Kidney epithelial cell (primary cell): ENCODE measurements at regions not wholly inside any gene's neighbourhood (a gene's known extent, or its start where the extent isn't known, plus 50 kb on each side); places are given as distances from the start of the nearest gene placed in this dataset.
"Not testable (repeated sequence)": the region's sequence is repeated elsewhere in the genome, so short reads cannot be mapped to it uniquely, and the experiment has no call there.

Experiments
- DNase-seq: peaks from one replicate; pipeline ENCODE4 v3.0.0-alpha.2; 2010; ENCODE audit warnings: low read depth
- H3K27me3 ChIP-seq: 2 replicates; pipeline ENCODE4 v1.6.0; 2011; ENCODE audit warnings: low read length; ENCODE audit not compliant: control insufficient read depth, insufficient read depth
- H3K36me3 ChIP-seq: 2 replicates; pipeline ENCODE4 v1.5.1; 2011; ENCODE audit warnings: low read length; ENCODE audit not compliant: control insufficient read depth, insufficient read depth
- H3K4me3 ChIP-seq: 2 replicates; pipeline ENCODE4 v1.5.1; 2011; ENCODE audit warnings: low read depth, mild to moderate bottlenecking, control low read depth, low read length
- TF ChIP-seq, protein P1 (sequence below): IDR thresholded peaks from 2 replicates; pipeline ENCODE4 v1.5.1; 2011; ENCODE audit warnings: mild to moderate bottlenecking, moderate library complexity, low read length, control low read depth, inconsistent platforms; ENCODE audit not compliant: insufficient read depth, poor library complexity, severe bottlenecking

DNA sequence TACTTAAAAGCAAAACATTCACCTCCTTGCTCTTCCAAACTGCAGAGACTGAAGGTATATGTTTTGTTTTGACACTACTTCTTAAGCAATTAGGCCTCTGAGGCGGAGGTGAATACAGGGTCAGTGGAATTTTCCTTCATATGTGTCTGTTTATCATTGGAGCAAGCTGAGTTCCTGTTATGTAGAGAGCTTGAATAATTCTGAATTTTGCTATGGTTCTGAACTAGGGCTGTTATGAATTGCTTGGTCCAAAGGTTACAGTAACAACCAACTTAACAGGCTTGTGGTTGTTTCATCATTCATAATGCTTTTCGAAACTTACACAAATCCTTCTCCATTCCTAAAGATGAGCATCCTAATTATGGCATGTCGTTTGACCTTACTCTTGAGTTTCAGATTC, 444.6 kb upstream of the MEF2C start:
- TF ChIP-seq, protein P1, sequence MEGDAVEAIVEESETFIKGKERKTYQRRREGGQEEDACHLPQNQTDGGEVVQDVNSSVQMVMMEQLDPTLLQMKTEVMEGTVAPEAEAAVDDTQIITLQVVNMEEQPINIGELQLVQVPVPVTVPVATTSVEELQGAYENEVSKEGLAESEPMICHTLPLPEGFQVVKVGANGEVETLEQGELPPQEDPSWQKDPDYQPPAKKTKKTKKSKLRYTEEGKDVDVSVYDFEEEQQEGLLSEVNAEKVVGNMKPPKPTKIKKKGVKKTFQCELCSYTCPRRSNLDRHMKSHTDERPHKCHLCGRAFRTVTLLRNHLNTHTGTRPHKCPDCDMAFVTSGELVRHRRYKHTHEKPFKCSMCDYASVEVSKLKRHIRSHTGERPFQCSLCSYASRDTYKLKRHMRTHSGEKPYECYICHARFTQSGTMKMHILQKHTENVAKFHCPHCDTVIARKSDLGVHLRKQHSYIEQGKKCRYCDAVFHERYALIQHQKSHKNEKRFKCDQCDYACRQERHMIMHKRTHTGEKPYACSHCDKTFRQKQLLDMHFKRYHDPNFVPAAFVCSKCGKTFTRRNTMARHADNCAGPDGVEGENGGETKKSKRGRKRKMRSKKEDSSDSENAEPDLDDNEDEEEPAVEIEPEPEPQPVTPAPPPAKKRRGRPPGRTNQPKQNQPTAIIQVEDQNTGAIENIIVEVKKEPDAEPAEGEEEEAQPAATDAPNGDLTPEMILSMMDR: no peak
- no peaks in the 10 kb centered on the region for H3K36me3 ChIP-seq

DNA sequence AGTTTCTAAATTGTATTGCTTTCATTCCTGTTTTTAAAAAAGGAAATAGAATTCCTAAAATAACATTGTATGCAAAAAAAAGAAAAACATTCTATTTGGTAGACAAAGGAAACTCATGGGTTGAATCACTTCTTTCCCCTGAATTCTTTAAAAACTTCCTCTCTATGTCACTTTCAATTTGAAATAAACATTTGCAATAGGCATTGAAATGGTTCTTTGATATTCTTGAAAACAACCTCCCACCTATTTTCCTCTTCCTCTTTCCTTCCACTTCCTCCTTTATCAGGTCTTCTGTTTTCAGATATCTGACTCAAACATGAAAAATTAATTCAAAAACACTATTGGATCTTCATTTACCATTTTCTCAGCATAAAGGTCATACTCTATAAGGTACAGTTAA, 442.0 kb upstream of the MEF2C start:
- H3K36me3 ChIP-seq: no peaks in the 10 kb centered on the region

More for the DNA sequence above, 444.6 kb upstream of the MEF2C start:
- Histone ChIP-seq H3K4me3 (no peak overlapping the region), H3K27me3 (no peaks in the 10 kb centered on the region)
- no peak for DNase-seq

DNA sequence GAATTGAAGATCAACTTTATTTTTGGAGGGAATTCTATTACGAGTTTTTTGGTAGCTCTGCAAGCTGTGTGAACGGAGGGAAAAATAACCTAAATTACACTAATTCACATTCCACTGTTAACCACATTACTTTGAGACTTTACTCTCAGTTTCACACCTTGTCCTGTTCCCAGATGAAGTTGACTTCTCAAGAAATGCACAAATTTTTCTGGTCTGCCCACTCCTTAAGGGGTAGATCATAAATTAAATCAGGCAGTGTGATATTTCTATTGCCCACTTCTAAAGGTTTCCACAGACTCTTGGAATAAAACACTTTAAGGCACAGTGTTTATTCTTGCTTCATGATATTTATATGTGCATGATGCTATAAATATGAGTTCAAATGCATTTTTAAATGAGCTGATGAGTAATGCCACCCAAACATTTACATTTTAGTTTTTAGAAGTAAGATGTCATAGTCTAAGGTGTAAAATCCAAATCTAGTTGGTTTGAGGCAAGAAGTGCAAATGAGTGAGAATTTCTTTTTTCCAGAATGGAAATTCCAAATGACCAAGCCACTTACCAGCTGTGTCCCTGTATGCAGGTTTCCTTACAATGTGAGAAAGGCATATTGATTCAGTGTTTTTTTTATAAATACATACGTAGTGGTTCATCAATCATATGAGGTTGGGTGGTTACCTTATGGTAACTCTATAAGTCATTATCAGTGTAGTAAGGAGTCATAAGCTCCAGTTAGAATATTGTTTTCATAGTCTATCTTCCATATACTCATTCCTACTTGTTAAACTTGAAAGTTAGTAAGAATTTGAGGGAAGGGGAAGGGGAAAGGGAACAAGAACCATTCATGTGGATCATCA, 437.7 kb upstream of the MEF2C start:
- no peak for DNase-seq
- Histone ChIP-seq H3K36me3 (no peaks in the 10 kb centered on the region), H3K27me3 (no peaks in the 10 kb centered on the region), H3K4me3 (no peak overlapping the region)
- TF ChIP-seq, protein P1: no peak

More for the DNA sequence above, 442.0 kb upstream of the MEF2C start:
- TF ChIP-seq, protein P1: no peak
- no peak for DNase-seq
- Histone ChIP-seq H3K27me3 (no peaks in the 10 kb centered on the region), H3K4me3 (no peak overlapping the region)

DNA sequence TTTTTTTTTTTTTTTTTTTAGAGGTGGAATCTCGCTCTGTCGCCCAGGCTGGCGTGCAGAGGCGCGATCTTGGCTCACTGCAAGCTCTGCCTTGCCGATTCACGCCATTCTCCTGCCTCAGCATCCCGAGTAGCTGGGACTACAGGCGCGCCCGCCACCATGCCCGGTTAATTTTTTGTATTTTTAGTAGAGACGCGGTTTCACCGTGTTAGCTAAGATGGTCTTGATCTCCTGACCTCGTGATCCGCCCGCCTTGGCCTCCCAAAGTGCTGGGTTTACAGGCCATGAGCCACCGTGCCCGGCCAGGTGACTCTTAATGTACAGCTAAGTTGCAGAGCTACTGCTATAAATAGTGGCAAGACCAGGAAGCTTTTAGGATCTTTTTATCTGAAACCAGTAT, 434.9 kb upstream of the MEF2C start:
- H3K4me3 ChIP-seq, DNase-seq, H3K27me3 ChIP-seq, H3K36me3 ChIP-seq: not testable (repeated sequence)

DNA sequence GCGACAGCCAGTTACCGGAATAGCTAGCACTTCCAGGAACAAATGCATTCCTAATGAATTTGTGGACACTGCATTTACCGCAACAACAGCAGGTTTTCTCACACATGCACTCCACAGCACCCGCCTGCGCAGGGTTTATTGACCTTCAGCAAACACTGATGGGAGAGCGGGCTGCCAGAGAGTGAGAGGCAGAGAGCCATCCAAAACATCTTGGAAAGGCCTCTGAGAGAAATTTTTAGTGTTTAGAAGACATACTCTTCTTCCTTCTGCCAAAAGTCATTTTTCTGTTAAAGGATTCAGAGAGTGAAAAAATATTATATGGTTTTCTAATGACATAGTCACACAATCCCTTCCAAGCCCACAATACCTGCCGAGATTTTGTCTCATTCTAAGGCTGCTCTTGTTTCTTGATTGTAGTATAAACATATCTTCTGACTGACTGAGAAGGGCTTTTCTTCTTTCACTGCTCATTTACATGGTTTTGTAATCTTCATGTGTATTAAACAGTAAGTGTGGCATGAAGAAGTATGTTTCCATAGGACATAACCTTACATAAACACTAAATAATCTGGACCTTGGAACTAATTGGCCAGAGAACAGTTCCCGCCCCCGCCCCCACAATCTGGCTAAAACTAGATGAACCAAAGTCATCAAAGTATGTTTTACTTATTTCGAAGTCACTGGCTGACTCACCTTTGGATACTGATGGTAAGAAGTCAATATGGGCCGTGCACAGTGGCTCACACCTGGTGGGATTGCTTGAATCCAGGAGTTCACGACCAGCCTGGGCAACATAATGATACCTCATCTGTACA, 432.5 kb upstream of the MEF2C start:
- no peaks in the 10 kb centered on the region for H3K27me3 ChIP-seq
- no peak for DNase-seq
- TF ChIP-seq, protein P1: no peak

DNA sequence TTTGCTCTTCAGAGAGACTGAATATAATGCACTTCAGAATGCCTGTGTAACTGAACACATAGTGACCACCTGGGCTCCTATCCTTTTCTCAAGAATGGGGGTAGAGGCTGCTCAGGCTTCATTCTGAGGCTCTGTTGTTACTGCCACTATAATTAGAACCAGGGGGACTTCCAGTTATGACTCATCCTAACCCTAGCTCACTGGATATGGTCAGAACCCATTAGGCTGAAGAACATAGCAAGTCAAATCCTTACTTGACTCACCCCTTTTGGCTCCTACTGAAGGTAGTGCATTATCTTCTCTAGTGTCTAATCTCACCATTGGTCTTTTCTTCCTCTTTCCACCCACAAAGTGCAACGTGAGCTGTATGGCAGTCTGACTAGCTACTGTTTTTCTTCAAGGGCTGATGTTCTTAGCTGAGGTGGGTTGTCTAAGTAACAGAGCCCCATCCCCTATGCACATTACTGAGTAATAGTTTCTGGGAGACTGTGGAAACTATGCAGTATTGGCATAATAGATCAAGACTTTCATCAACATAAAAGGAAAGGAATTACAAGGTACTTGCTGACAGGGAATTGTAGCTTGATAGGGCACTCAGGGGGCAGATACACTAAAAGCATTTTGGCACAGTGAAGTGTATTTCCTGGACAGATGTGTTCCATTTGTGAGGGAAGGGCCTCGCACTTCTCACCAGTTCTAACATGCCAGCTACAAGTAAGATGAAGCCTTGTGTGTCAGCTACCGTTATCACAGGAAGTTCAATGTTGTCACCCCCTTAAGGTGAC, 431.0 kb upstream of the MEF2C start:
- TF ChIP-seq, protein P1: no peak
- DNase-seq: peak; percentile 75
- Histone ChIP-seq H3K36me3 (no peaks in the 10 kb centered on the region), H3K4me3 (no peak overlapping the region), H3K27me3 (no peaks in the 10 kb centered on the region)

More for the DNA sequence above, 432.5 kb upstream of the MEF2C start:
- Histone ChIP-seq H3K36me3 (no peaks in the 10 kb centered on the region), H3K4me3 (no peak overlapping the region)
